SK-N-SH treated with all-trans-retinoic acid at 6 μM for 48 hours (cell line): ENCODE measurements at regions not wholly inside any gene's neighbourhood (a gene's known extent, or its start where the extent isn't known, plus 50 kb on each side); places are given as distances from the start of the nearest gene placed in this dataset.

Experiments
- ARNTL ChIP-seq: fragments of 450-650 bp; formaldehyde crosslinking; IDR thresholded peaks from 2 replicates; pipeline ENCODE4 v1.5.0; 2020; ENCODE audit warnings: low read depth, mild to moderate bottlenecking, moderate library complexity, borderline replicate concordance
- BACH2 ChIP-seq: fragments of 250-450 bp; sonication (Bioruptor Pico); IDR thresholded peaks from 2 replicates; pipeline ENCODE4 v1.9.0; 2021; ENCODE audit warnings: mild to moderate bottlenecking, borderline replicate concordance
- CREB5 ChIP-seq: fragments of 250-450 bp; sonication (Bioruptor Pico); IDR thresholded peaks from 2 replicates; pipeline ENCODE4 v1.5.1; 2020; ENCODE audit warnings: low read depth, mild to moderate bottlenecking, moderate library complexity
- CSDC2 ChIP-seq: fragments of 250-450 bp; sonication (Bioruptor Pico); IDR thresholded peaks from 2 replicates; pipeline ENCODE4 v1.5.0; 2020; ENCODE audit warnings: mild to moderate bottlenecking, moderate library complexity
- GLIS3 ChIP-seq: fragments of 250-450 bp; sonication (Bioruptor Pico); IDR thresholded peaks from 2 replicates; pipeline ENCODE4 v1.5.0; 2020; ENCODE audit warnings: mild to moderate bottlenecking, moderate library complexity
- OSR1 ChIP-seq: fragments of 250-450 bp; sonication (Bioruptor Pico); IDR thresholded peaks from 2 replicates; pipeline ENCODE4 v1.8.0; 2022; ENCODE audit warnings: moderate library complexity, mild to moderate bottlenecking, inconsistent platforms
- PATZ1 ChIP-seq: fragments of 250-450 bp; sonication (Bioruptor Pico); IDR thresholded peaks from 2 replicates; pipeline ENCODE4 v1.8.0; 2020; ENCODE audit warnings: mild to moderate bottlenecking, moderate library complexity, borderline replicate concordance
- PPARA ChIP-seq: fragments of 250-450 bp; sonication (Bioruptor Pico); IDR thresholded peaks from 2 replicates; pipeline ENCODE4 v1.5.0; 2020; ENCODE audit warnings: mild to moderate bottlenecking, borderline replicate concordance
- TOX ChIP-seq: fragments of 250-450 bp; sonication (Bioruptor Pico); IDR thresholded peaks from 2 replicates; pipeline ENCODE4 v1.8.0; 2021; ENCODE audit warnings: mild to moderate bottlenecking, moderate library complexity, borderline replicate concordance
- ZC3H10 ChIP-seq: fragments of 250-450 bp; sonication (Bioruptor Pico); IDR thresholded peaks from 2 replicates; pipeline ENCODE4 v1.5.1; 2021; ENCODE audit warnings: mild to moderate bottlenecking, moderate library complexity
- ZFP3 ChIP-seq: fragments of 250-450 bp; sonication (Bioruptor Pico); IDR thresholded peaks from 2 replicates; pipeline ENCODE4 v1.5.0; 2020; ENCODE audit warnings: mild to moderate bottlenecking, moderate library complexity
- ZFP30 ChIP-seq: fragments of 450-650 bp; formaldehyde crosslinking; IDR thresholded peaks from 2 replicates; pipeline ENCODE4 v1.5.0; 2022; ENCODE audit warnings: mild to moderate bottlenecking, moderate library complexity
- ZNF565 ChIP-seq: fragments of 450-650 bp; formaldehyde crosslinking; conservative IDR thresholded peaks from 2 replicates; pipeline ENCODE4 v1.5.0; 2020; ENCODE audit warnings: low read depth, mild to moderate bottlenecking, moderate library complexity
- TF ChIP-seq, protein P1 (sequence below): fragments of 250-450 bp; sonication (Bioruptor Pico); IDR thresholded peaks from 2 replicates; pipeline ENCODE4 v1.5.0; 2020; ENCODE audit warnings: mild to moderate bottlenecking, moderate library complexity

DNA sequence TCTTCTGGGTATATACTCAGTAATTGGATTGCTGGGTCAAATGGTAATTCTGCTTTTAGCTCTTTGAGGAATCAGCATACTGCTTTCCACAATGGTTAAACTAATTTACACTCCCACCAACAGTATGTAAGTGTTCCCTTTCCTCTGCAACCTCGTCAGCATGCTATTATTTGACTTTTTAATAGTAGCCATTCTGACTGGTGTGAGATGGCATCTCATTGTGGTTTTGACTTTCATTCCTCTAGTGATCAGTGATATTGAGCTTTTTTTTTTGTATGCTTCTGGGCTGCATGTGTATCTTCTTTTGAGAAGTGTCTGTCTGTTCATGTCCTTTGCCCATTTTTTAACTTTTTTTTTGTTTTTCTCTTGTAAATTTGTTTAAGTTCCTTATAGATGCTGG lies 279.4 kb downstream of the PTGER3 start:
- TF ChIP-seq ARNTL (CRISPR knock-in tag) (no peak), CREB5 (CRISPR knock-in tag) (no peak), ZFP30 (CRISPR knock-in tag) (no peak), PPARA (CRISPR knock-in tag) (no peak), GLIS3 (CRISPR knock-in tag) (no peak), ZFP3 (no peak), ZNF565 (CRISPR knock-in tag) (no peak), PATZ1 (CRISPR knock-in tag) (no peak), OSR1 (no peak), BACH2 (CRISPR knock-in tag) (no peak), TOX (no peak), CSDC2 (CRISPR knock-in tag) (no peak), ZC3H10 (CRISPR knock-in tag) (no peak)
- TF ChIP-seq, protein P1, sequence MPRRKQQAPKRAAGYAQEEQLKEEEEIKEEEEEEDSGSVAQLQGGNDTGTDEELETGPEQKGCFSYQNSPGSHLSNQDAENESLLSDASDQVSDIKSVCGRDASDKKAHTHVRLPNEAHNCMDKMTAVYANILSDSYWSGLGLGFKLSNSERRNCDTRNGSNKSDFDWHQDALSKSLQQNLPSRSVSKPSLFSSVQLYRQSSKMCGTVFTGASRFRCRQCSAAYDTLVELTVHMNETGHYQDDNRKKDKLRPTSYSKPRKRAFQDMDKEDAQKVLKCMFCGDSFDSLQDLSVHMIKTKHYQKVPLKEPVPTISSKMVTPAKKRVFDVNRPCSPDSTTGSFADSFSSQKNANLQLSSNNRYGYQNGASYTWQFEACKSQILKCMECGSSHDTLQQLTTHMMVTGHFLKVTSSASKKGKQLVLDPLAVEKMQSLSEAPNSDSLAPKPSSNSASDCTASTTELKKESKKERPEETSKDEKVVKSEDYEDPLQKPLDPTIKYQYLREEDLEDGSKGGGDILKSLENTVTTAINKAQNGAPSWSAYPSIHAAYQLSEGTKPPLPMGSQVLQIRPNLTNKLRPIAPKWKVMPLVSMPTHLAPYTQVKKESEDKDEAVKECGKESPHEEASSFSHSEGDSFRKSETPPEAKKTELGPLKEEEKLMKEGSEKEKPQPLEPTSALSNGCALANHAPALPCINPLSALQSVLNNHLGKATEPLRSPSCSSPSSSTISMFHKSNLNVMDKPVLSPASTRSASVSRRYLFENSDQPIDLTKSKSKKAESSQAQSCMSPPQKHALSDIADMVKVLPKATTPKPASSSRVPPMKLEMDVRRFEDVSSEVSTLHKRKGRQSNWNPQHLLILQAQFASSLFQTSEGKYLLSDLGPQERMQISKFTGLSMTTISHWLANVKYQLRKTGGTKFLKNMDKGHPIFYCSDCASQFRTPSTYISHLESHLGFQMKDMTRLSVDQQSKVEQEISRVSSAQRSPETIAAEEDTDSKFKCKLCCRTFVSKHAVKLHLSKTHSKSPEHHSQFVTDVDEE (CRISPR knock-in tag), result no peak
